Bronchial epithelial cell (primary cell): ENCODE measurements at regions not wholly inside any gene's neighbourhood (a gene's known extent, or its start where the extent isn't known, plus 50 kb on each side); places are given as distances from the start of the nearest gene placed in this dataset.

ENCODE experiments used
- DNase-seq: peaks from one replicate; pipeline ENCODE4 v3.0.0-alpha.2; 2010; ENCODE audit warnings: low read depth
- FAIRE-seq: peaks from 2 replicates; lab custom pipeline; 2011; peaks lifted over from hg19 to GRCh38; lab: Jason Lieb, UNC
- H3K27me3 ChIP-seq: 2 replicates; pipeline ENCODE4 v1.5.1; 2011; ENCODE audit warnings: low read length; ENCODE audit not compliant: control insufficient read depth, insufficient read depth
- H3K36me3 ChIP-seq: 2 replicates; pipeline ENCODE4 v1.5.1; 2011; ENCODE audit warnings: low read length; ENCODE audit not compliant: control insufficient read depth, insufficient read depth
- H3K4me3 ChIP-seq: 2 replicates; pipeline ENCODE4 v1.5.1; 2011; ENCODE audit warnings: mild to moderate bottlenecking, low read depth, low read length, control low read depth
- TF ChIP-seq, protein P1 (sequence below): IDR thresholded peaks from 2 replicates; pipeline ENCODE4 v1.5.1; 2011; ENCODE audit warnings: mild to moderate bottlenecking, moderate library complexity, low read length, control low read depth, inconsistent platforms; ENCODE audit not compliant: insufficient read depth, severe bottlenecking

DNA sequence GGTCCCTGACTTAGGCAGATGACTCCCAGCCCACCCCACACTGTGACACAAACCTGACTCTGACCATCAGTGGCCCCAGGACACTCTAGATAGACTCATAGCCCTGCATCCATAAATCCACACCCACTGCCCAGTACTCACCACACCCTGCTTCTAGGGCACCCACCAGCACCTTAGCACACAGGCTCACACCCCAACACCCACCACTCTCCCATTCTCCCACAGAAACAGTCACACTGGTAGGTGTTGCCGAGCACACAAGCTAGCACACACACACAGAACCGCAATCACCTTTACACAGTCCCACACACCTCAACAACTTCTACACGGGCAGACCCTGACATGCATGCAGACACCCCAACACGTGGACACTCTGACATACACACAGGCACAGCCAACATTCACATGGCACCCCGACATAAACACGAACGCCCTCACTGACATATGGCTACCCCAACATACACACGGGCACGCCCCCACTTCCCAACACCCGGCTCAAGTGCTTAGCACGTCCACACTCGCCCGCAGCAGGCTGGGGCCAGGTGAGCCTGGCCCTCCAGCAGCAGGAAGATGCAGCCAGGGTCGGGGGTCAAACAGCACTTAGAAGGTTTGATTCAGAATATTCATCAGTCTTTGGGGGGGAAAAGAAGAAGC, 105.5 kb upstream of the TARDBP start:
- Histone ChIP-seq H3K27me3 (no peaks in the 10 kb centered on the region), H3K36me3 (no peaks in the 10 kb centered on the region), H3K4me3 (no peak overlapping the region)
- DNase-seq (peak; percentile 39), FAIRE-seq (peak; percentile 95)
- TF ChIP-seq, protein P1, sequence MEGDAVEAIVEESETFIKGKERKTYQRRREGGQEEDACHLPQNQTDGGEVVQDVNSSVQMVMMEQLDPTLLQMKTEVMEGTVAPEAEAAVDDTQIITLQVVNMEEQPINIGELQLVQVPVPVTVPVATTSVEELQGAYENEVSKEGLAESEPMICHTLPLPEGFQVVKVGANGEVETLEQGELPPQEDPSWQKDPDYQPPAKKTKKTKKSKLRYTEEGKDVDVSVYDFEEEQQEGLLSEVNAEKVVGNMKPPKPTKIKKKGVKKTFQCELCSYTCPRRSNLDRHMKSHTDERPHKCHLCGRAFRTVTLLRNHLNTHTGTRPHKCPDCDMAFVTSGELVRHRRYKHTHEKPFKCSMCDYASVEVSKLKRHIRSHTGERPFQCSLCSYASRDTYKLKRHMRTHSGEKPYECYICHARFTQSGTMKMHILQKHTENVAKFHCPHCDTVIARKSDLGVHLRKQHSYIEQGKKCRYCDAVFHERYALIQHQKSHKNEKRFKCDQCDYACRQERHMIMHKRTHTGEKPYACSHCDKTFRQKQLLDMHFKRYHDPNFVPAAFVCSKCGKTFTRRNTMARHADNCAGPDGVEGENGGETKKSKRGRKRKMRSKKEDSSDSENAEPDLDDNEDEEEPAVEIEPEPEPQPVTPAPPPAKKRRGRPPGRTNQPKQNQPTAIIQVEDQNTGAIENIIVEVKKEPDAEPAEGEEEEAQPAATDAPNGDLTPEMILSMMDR, result no peak

DNA sequence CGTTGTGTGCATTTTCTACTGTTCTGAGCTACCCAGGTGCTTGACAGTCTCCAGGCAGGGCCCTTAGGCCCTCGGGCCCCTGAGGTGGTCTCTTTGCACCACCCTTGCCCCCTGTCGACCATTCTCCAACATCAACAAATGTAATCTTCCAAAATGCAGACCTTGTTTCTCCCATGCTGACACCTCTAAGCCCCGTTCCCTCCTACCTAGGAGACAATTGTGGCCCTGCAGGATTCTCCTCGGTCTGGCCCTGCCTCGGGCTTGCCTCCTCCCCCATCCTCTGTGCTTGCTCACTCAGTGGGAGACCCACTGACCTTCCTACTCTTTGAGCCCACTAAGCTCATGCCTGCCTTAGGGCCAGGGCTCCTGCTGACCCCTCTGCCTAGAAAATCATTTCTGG, 104.2 kb upstream of the TARDBP start:
- TF ChIP-seq, protein P1, result no peak
- no peaks in the 10 kb centered on the region for H3K27me3 ChIP-seq
- DNase-seq, result no peak
- no peaks in the 10 kb centered on the region for H3K36me3 ChIP-seq
- no peak for FAIRE-seq
- no peak overlapping the region for H3K4me3 ChIP-seq

DNA sequence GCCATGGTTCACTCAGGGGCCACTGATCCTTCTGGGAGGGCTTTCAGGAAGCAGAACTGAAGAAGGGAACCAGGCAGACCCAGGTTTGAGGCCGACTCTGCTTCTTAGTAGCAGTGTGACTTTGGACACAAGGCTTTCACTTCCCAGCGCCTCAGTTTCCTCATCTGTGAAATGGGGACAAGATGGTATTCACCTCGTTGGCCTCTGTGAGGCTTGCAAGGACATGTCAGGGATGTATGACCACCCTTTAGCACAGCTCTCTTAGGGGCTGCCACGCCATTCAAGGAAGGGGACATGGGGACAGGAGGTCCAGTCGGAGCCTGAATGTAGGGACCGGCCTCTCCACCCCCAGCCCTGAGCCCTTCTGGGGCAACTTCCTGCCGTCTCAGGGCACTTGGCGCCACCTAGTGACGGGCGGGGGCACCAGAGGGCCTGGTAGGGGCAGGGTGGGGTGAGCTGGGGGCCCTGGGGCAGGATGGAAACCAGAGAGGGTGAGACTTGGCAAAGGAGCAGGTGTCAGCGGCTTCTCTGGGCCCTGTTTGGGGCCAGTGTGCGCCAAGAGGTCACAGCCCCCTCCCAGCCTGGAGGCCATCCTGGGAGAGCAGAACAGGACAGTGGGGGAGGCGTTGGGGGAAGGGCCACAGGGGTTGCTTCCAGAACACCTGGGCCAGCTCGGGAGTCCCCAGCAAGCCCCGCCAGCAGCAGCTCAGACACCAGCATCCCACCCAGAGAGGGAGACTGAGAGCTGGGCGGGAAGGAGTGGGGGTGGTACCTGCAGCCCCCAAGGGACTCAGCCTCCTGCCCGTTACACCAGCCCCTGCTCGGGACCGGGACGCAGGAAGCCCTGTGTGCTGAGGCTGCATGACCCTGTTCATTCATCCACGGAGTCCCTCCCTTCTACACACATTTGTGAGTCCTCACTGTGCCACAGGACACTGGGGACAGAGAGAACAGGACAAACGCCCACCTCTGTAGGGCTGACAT, 102.5 kb upstream of the TARDBP start:
- no peak overlapping the region for H3K4me3 ChIP-seq
- TF ChIP-seq, protein P1, result peak; percentile 70
- no peaks in the 10 kb centered on the region for H3K36me3 ChIP-seq
- FAIRE-seq, result peak; percentile 79
- H3K27me3 ChIP-seq, result no peaks in the 10 kb centered on the region
- DNase-seq, result peak; percentile 25

DNA sequence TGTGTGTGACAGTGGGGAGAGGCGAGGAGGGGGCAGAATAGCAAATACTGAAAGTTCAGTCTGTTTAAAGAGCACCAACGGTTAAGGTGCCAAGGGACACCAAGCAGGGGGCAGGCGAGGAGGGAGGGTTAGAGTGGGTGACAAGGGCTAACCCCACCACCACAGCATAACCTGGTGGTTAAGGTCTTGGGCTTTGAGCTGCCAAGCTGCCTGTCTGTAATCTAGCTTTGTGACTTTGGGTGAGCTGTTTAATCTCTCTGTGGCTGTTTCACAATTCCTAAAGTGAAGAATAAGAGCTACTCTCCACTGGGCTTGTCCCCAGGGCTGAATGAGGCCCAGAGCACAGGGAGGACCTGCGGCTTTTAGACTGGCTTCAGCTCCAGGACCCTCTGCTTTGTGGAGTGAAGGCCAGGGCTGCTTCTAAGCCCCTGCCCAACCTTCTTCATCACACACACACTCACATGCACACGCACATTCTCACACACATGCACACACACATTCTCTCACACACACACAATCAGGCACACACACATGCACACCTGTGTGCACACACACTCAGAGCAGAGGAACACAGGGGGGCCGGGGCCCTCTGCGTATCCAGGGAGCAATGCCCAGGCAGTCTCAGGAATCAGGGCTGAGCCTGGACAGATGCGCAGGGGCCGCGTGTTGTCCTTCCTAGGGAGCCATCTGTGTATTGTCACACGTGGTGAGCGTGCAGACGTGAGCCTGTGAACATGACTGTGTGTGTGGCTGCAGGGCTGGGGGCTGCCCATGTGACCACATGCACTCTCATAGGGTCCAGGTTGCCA, 101.6 kb upstream of the TARDBP start:
- TF ChIP-seq, protein P1, result no peak
- Histone ChIP-seq H3K36me3 (no peaks in the 10 kb centered on the region), H3K27me3 (no peaks in the 10 kb centered on the region), H3K4me3 (no peak overlapping the region)
- FAIRE-seq (peak; percentile 89), DNase-seq (no peak)

DNA sequence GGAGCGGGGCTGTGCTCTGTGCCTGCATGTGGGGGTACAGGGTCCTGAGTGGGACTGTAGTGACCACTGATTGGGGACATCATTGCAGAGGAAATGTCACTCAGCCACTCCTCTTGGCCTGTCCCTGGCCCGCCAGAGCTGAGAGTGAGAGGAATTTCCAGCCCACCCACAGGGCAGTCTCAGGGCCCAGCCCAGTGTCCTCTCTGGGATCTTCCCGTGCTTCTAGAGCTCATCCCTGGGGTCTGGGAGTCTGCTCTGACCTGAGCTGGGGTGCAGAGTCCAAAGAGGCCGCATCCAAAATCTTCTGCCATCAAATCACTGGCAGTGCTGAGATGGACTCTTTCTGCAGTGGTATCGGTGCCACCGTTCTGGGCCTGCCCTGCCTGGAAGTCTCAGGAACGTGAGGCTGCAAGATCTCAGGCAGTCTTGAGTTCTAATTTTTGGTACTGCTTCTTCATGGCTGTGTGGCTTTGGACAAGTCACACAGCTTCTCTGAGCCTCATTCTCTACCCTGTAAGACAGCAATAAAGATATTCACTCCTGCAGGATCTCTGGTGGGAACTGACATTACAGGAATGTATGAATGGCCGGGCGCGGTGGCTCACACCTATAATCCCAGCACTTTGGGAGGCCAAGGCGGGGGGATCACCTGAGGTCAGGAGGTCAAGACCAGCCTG, 100.8 kb upstream of the TARDBP start:
- no peak for FAIRE-seq
- TF ChIP-seq, protein P1, result no peak
- H3K36me3 ChIP-seq, result no peaks in the 10 kb centered on the region

More for the DNA sequence above, 100.8 kb upstream of the TARDBP start:
- H3K27me3 ChIP-seq, result no peaks in the 10 kb centered on the region
- no peak overlapping the region for H3K4me3 ChIP-seq
- DNase-seq, result no peak
